Fibroblast of the aortic adventitia (primary cell): ENCODE measurements at regions not wholly inside any gene's neighbourhood (a gene's known extent, or its start where the extent isn't known, plus 50 kb on each side); places are given as distances from the start of the nearest gene placed in this dataset.

Experiments used
- DNase-seq: peaks from one replicate; pipeline ENCODE4 v3.0.0-alpha.2; 2010; ENCODE audit warnings: low read depth
- H3K4me3 ChIP-seq: 2 replicates; pipeline ENCODE4 v1.5.1; 2011; ENCODE audit warnings: low read depth, mild to moderate bottlenecking, control low read depth, low read length, moderate library complexity
- CTCF ChIP-seq: IDR thresholded peaks from 2 replicates; pipeline ENCODE4 v1.5.1; 2011; ENCODE audit warnings: mild to moderate bottlenecking, low read length, control low read depth, inconsistent platforms; ENCODE audit not compliant: insufficient read depth

GRCh38 chr4:123319639-123320038 lies 77.0 kb upstream of the SPRY1 start:
- H3K4me3 ChIP-seq, result no peak overlapping the region
- TF ChIP-seq CTCF, result no peak
- no peak for DNase-seq

- no peak overlapping the region for H3K4me3 ChIP-seq
- no peak for DNase-seq
- no peak for TF ChIP-seq CTCF
These were observed 72.6 kb upstream of the SPRY1 start for GRCh38 chr4:123323998-123324397.

GRCh38 chr4:123325241-123325681 lies 71.3 kb upstream of the SPRY1 start:
- no peak for TF ChIP-seq CTCF
- H3K4me3 ChIP-seq, result no peak overlapping the region
- peak; percentile 11 for DNase-seq

- peak; percentile 53 for DNase-seq
- H3K4me3 ChIP-seq, result no peak overlapping the region
- TF ChIP-seq CTCF, result no peak
These were observed 69.2 kb upstream of the SPRY1 start for GRCh38 chr4:123327346-123327745.

GRCh38 chr4:123327846-123328429 lies 68.7 kb upstream of the SPRY1 start:
- no peak for TF ChIP-seq CTCF

GRCh38 chr4:123338715-123339114 lies 57.9 kb upstream of the SPRY1 start:
- TF ChIP-seq CTCF, result no peak
- H3K4me3 ChIP-seq, result no peak overlapping the region
- DNase-seq, result no peak

More at GRCh38 chr4:123327846-123328429, 68.7 kb upstream of the SPRY1 start:
- peak; percentile 37 for DNase-seq
- H3K4me3 ChIP-seq, result no peak overlapping the region
